Dendritic cell treated with granulocyte-macrophage colony-stimulating factor and Interleukin-4, amounts not matched to agents 40 ng/mL and 50 ng/mL, for 4 days (primary cell): ENCODE measurements at regions not wholly inside any gene's neighbourhood (a gene's known extent, or its start where the extent isn't known, plus 50 kb on each side); places are given as distances from the start of the nearest gene placed in this dataset.
"Not testable (repeated sequence)": the region's sequence is repeated elsewhere in the genome, so short reads cannot be mapped to it uniquely, and the experiment has no call there.

Source experiments
- H3K27ac Mint-ChIP-seq: one replicate; pipeline ENCODE4 v1.8.0; 2022; ENCODE audit warnings: mild to moderate bottlenecking, mixed read lengths
- H3K27me3 Mint-ChIP-seq: one replicate; pipeline ENCODE4 v1.8.0; 2022; ENCODE audit warnings: mild to moderate bottlenecking, mixed read lengths
- H3K36me3 Mint-ChIP-seq: one replicate; pipeline ENCODE4 v1.8.0; 2022; ENCODE audit warnings: low read depth, mixed read lengths
- H3K4me1 Mint-ChIP-seq: one replicate; pipeline ENCODE4 v1.8.0; 2022; ENCODE audit warnings: low read depth, mixed read lengths
- H3K4me3 Mint-ChIP-seq: one replicate; pipeline ENCODE4 v1.8.0; 2022; ENCODE audit warnings: mild to moderate bottlenecking, moderate library complexity, mixed read lengths
- H3K9me3 Mint-ChIP-seq: one replicate; pipeline ENCODE4 v1.8.0; 2022; ENCODE audit warnings: mixed read lengths
- intact Hi-C: fragments of 100-400 bp; cut with micrococcal nuclease; formaldehyde crosslinking; loops from one replicate; pipeline ENCODE4 v1.15.0; 2022

GRCh38 chr5:66281294-66281693 lies 137.2 kb downstream of the SREK1 start:
- peaks cover 26% of the 10 kb centered on the region for H3K4me1 Mint-ChIP-seq
- peaks cover 10% of the 10 kb centered on the region for H3K9me3 Mint-ChIP-seq
- H3K27me3 Mint-ChIP-seq = peaks cover 5% of the 10 kb centered on the region
- no peak overlapping the region for H3K4me3 Mint-ChIP-seq
- H3K27ac Mint-ChIP-seq = no peak overlapping the region
- H3K36me3 Mint-ChIP-seq = no peaks in the 10 kb centered on the region
- intact Hi-C loops = no loop called here

DNA sequence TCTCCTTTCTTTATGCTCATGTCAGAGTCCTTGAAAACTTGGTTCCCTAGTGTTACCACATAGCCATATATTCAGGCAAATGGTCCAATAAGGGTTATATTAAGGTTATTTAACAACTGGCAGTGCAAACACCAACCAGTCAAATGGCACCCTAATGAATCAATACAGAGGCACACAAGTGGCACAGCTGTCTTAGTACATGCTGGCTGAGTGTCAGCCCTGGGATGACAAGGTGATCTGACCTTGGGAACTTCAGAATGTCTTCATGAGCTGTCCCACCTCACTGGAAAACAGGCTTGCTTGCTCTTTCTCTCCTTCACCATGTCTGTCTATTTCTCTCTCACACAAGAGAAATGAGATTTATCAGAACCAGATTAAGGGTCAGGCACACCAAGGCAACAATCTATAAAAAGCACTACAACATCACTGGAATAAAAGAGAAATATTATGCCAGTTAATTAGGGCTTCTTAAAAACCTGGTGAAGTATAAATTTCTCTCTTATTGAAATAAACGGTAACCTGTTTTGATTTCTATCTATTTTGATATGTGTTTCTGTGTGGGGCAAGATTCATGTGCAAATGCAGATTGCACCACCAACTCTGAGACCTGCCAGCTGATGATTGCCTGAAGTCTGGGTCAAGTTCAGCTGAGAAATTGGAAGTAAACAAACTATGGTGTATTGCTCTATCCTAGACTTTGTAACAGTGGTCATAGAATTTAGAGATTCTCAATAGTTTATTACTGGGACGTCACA lies 140.7 kb downstream of the SREK1 start:
- no peak overlapping the region for H3K4me3 Mint-ChIP-seq
- no peaks in the 10 kb centered on the region for H3K9me3 Mint-ChIP-seq
- peaks cover 4% of the 10 kb centered on the region for H3K27me3 Mint-ChIP-seq
- peaks cover 14% of the 10 kb centered on the region for H3K4me1 Mint-ChIP-seq
- no peaks in the 10 kb centered on the region for H3K36me3 Mint-ChIP-seq
- intact Hi-C loops = no loop called here
- H3K27ac Mint-ChIP-seq = no peak overlapping the region

GRCh38 chr5:66285343-66285922 lies 141.3 kb downstream of the SREK1 start:
- Mint-ChIP-seq H3K9me3 (no peaks in the 10 kb centered on the region), H3K27me3 (peaks cover 6% of the 10 kb centered on the region)

DNA sequence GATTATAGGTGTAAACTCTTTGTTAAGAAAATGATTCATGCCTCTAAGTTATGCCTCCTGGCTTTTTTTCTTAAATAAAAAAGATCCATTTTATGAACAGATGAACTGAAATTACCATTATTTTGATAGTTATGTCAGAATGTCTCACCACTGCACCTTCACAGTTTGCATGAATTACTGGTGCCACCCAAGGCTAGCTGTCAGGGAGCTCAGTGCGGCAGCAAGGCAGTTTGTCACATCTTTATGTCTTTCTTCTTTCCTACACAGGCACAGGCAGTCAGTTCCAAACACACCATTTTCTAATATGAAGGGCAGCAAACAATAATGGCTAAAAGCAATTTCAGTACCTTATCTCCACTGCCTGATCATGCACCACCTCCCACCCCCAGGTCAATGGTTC lies 147.7 kb downstream of the SREK1 start:
- intact Hi-C loops = no loop called here
- Mint-ChIP-seq H3K4me1 (peaks cover 8% of the 10 kb centered on the region), H3K36me3 (no peaks in the 10 kb centered on the region), H3K27ac (no peak overlapping the region), H3K4me3 (no peak overlapping the region), H3K27me3 (peaks cover 6% of the 10 kb centered on the region), H3K9me3 (no peaks in the 10 kb centered on the region)

More at GRCh38 chr5:66285343-66285922, 141.3 kb downstream of the SREK1 start:
- Mint-ChIP-seq H3K36me3 (no peaks in the 10 kb centered on the region), H3K4me1 (peaks cover 12% of the 10 kb centered on the region), H3K27ac (no peak overlapping the region), H3K4me3 (no peak overlapping the region)
- intact Hi-C loops = no loop called here

DNA sequence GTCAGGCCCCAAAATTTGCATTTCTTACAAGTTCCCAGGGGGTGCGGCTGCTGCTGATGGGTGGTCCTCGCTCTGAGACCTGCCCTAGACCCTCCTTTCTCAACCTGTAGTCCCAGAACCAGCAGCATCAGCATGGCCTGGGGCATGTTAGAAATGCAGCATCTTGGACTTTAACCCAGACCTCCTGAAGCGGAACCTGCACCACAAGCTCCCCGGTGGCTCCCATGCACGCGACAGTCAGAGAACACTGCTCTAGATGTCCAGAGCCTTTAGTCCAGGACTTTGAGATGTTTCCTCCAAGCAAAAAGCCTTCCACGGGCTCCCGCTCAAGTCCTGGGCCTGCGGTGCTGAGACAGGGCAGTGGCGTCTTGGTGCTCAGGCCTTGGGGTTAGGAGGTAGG lies 149.8 kb downstream of the SREK1 start:
- H3K4me1 Mint-ChIP-seq, H3K36me3 Mint-ChIP-seq, H3K27ac Mint-ChIP-seq, H3K9me3 Mint-ChIP-seq, H3K4me3 Mint-ChIP-seq, intact Hi-C loops, H3K27me3 Mint-ChIP-seq: not testable (repeated sequence)

DNA sequence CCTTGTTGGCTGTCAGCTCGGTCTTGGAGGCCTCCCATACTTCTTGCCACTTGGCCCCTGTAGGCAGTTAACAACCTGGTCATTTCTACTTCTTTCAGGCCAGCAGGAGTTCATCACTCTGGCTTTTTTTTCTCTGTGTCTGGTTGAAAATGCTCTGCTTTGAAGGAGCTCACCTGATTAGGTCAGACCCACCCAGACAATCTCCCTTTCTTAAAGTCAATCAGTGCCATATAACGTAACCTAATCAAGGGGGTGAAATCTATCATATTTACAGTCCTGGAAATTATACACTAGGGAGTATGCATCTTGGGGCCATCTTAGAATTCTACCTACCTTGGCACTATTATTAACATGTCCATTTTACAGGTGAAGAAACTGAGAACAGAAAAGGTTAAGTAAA lies 155.4 kb downstream of the SREK1 start:
- Mint-ChIP-seq H3K27me3 (peaks cover 5% of the 10 kb centered on the region), H3K4me3 (no peak overlapping the region), H3K9me3 (no peaks in the 10 kb centered on the region), H3K36me3 (no peaks in the 10 kb centered on the region), H3K27ac (no peak overlapping the region), H3K4me1 (no peaks in the 10 kb centered on the region)
- intact Hi-C loops = no loop called here

GRCh38 chr5:66302344-66302743 lies 158.2 kb downstream of the SREK1 start:
- Mint-ChIP-seq H3K27ac (no peak overlapping the region), H3K9me3 (no peaks in the 10 kb centered on the region), H3K4me3 (no peak overlapping the region), H3K27me3 (peaks cover 15% of the 10 kb centered on the region), H3K36me3 (no peaks in the 10 kb centered on the region), H3K4me1 (no peaks in the 10 kb centered on the region)
- intact Hi-C loops = no loop called here

DNA sequence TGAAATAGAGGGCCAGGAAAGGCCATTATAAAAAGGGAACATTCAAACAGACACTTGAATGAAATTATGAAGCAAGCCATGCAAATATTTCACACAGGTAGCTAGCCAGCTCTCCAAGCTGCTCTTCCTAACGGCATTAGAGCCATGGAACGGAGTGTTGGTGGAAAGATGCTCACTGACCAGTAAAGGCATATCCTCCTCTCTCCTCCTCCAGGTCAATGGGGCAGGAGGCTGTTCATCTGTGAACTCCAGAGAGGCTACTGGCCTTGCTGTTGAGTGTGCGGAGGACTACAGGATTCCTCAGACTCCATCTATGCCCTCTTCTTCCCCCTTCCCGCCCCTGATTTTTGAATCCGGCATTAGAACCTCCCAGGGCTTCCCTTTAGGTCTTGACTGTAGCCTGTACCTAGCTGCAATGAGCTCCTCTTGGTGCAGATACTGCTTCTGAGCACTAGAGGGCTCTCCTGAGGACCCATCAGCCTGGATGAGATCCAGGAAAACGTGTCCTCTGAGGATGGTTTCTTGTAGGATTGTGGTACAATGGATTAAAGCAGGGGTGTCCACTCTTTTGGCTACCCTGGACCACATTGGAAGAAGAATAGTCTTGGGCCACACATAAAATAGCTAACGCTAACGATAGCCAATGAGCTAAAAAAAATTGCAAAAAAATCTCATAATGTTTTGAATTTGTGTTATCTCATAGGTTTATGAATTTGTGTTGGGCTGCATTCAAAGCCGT lies 162.2 kb downstream of the SREK1 start:
- Mint-ChIP-seq H3K27me3 (peaks cover 14% of the 10 kb centered on the region), H3K9me3 (no peaks in the 10 kb centered on the region), H3K27ac (no peak overlapping the region), H3K4me3 (no peak overlapping the region), H3K4me1 (no peaks in the 10 kb centered on the region), H3K36me3 (no peaks in the 10 kb centered on the region)
- intact Hi-C loops = loop anchor here (2.0 kb wide), 1 partner anchor 193 kb away; no protein-coding TSS in a partner anchor

- no peaks in the 10 kb centered on the region for H3K9me3 Mint-ChIP-seq
- intact Hi-C loops = loop anchor here (2.0 kb wide), 1 partner anchor 192 kb away; no protein-coding TSS in a partner anchor
- no peak overlapping the region for H3K27ac Mint-ChIP-seq
Measured at GRCh38 chr5:66306844-66307315, 162.8 kb downstream of the SREK1 start.

DNA sequence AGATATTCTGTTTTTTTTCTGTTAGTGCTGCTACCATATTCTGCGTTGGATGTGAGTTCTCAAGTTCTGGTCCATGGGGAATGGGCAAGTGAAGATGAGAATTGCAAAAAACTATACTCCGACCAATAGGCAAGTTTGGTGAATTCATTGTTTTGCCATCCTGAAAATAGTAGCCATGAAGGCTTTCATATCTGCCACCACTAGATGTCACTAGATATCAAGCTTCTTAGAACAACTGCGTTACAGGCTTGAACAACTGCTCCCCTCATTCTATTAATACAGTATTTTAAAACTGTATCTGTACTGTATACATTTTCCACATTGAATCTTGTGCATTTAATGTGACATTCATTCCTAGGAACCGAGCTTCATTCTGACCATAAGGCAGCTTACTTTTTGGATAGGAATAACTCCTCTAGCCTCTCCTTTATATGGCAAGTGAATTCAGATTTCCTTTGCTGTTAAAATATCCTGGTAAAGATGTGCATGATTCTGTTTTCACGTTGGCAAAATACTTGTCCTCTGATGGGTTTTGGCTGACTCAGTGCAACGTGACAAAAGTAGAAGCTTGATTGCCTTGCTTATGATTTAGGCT lies 163.6 kb downstream of the SREK1 start:
- Mint-ChIP-seq H3K27ac (no peak overlapping the region), H3K9me3 (no peaks in the 10 kb centered on the region), H3K4me1 (no peaks in the 10 kb centered on the region), H3K4me3 (no peak overlapping the region), H3K27me3 (peaks cover 10% of the 10 kb centered on the region), H3K36me3 (no peaks in the 10 kb centered on the region)
- intact Hi-C loops = loop anchor here (1.0 to 2.0 kb wide), 2 partner anchors 191 to 450 kb away; no protein-coding TSS in a partner anchor

More at GRCh38 chr5:66306844-66307315, 162.8 kb downstream of the SREK1 start:
- H3K4me1 Mint-ChIP-seq = no peaks in the 10 kb centered on the region
- H3K4me3 Mint-ChIP-seq = no peak overlapping the region
- peaks cover 10% of the 10 kb centered on the region for H3K27me3 Mint-ChIP-seq
- H3K36me3 Mint-ChIP-seq = no peaks in the 10 kb centered on the region

DNA sequence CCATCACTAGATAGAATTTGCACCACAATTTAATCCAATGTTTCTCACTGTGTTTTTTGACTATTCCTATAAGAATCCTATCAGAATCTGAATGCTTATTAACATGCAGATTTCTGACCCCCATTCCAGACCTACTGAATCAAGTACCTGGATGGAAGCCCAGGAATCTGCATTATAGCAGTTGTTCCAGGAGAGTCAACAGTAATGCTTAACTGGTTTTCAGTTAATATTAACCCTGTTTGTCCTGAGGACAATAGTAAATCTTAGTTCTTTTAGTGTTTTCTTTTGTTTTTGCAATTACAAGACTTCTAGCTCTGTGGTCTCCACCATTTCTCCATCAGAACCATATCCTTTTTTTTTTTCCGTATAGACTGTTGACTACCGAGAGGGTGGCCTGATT lies 168.2 kb downstream of the SREK1 start:
- Mint-ChIP-seq H3K4me3 (no peak overlapping the region), H3K27me3 (no peaks in the 10 kb centered on the region), H3K4me1 (no peaks in the 10 kb centered on the region), H3K27ac (no peak overlapping the region), H3K36me3 (no peaks in the 10 kb centered on the region), H3K9me3 (peaks cover 11% of the 10 kb centered on the region)
- intact Hi-C loops = no loop called here

- intact Hi-C loops = no loop called here
- peaks cover 2% of the 10 kb centered on the region for H3K27me3 Mint-ChIP-seq
- no peaks in the 10 kb centered on the region for H3K36me3 Mint-ChIP-seq
- peaks cover 11% of the 10 kb centered on the region for H3K9me3 Mint-ChIP-seq
- H3K27ac Mint-ChIP-seq = no peak overlapping the region
- H3K4me3 Mint-ChIP-seq = no peak overlapping the region
- H3K4me1 Mint-ChIP-seq = no peaks in the 10 kb centered on the region
Measured at GRCh38 chr5:66315784-66316183, 171.7 kb downstream of the SREK1 start.

- H3K27ac Mint-ChIP-seq = no peak overlapping the region
- intact Hi-C loops = no loop called here
- H3K27me3 Mint-ChIP-seq = peaks cover 7% of the 10 kb centered on the region
- H3K4me3 Mint-ChIP-seq = no peak overlapping the region
- no peaks in the 10 kb centered on the region for H3K4me1 Mint-ChIP-seq
- no peaks in the 10 kb centered on the region for H3K36me3 Mint-ChIP-seq
- H3K9me3 Mint-ChIP-seq = no peaks in the 10 kb centered on the region
Measured at GRCh38 chr5:66322786-66323528, 178.9 kb downstream of the SREK1 start.
